Right lung (tissue), 2 donors: ENCODE measurements at regions not wholly inside any gene's neighbourhood (a gene's known extent, or its start where the extent isn't known, plus 50 kb on each side); places are given as distances from the start of the nearest gene placed in this dataset.

Source experiments
- DNase-seq, 2 donors: peaks; one replicate each; pipeline ENCODE4 v3.0.0-alpha.2; 2013

GRCh38 chr5:6236170-6236793 is 142.1 kb downstream of the MED10 start:
- DNase-seq, result no peak

GRCh38 chr5:6235726-6236125 is 142.6 kb downstream of the MED10 start:
- no peak for DNase-seq

- no peak for DNase-seq
Measured at GRCh38 chr5:6228257-6229250, 149.8 kb downstream of the MED10 start.

GRCh38 chr5:6225121-6225607 is 153.2 kb downstream of the MED10 start:
- no peak for DNase-seq

- DNase-seq, result no peak
Measured at GRCh38 chr5:6224406-6224805, 153.9 kb downstream of the MED10 start.

GRCh38 chr5:6222899-6223298 is 155.4 kb downstream of the MED10 start:
- DNase-seq, result no peak

DNA sequence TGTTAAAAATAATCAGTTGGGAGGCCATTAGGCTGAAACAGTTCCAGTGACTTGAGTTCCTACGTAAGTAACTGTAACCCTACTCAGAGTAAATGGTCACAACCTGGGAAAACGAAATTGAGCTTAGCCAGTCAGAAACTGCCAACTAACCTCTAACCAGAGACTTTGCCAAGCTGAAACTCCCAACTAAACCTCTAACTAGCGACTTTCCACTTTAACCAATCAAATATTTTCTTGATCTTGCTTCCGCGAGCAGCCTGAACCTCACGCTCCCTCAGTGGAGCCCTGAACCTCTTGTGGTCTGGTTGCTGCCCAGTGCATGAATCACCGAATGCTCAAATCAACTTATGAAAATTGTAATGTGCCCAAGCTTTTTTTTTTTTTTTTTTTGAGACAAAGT is 156.2 kb downstream of the MED10 start:
- no peak for DNase-seq

DNA sequence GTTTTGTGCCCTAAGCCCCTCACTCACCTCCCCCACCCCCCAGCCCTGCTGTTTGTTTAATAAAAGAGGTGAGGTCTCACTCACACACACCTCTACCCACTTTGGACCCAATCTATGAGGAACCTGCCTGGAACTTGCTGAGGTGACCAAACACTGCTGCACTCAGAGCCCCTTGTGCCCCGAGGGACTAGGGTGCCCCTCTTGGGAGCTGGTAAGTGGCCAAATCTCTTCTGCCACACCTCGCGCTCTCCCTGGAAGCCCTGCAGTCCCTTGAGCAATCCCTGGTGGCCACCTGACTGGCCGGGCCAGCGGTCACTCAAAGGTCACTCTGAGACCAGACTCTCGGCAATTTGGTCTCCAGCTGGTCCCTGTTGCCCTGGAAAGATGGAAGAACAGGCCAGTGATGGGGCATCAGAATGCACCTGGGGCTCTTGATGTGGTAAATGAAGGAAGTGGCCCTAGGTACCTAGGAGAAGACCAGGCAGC is 157.2 kb downstream of the MED10 start:
- DNase-seq, result no peak

DNA sequence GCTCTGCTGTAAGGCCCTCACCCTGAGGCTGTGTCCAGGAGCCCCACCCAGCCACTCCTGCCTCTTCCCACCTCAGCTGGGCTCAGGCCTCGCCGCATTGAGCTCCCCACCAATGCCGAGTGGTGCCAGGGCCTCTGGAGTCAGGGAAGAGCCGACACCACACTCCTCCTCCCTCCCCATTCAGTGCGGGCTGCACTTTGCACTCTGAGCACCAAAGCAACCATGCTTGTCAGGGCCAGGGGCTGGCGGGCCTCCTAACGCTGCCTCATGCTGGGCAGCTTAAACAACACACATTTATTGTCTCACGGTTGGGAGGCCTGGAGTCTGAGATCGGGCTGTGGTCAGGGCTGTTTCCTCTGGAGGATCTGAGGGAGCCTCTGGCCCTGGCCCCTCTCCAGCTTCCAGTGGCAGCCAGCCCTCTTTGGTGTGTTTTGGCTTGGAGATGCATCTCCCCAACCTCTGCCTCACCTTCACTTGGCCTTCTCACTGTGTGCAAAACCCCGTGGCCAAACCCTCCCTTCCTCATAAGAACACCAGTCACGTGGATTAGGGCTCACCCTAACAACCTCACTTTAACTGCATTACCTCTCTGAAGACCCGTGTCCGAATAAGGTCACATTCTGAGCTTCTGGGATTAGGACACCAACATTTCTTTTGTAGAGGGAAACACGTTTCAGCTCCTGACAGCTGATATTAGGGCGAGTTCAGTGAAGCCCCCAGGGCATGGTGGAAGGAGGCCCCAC is 157.8 kb downstream of the MED10 start:
- no peak for DNase-seq

- DNase-seq, result no peak
Measured at GRCh38 chr5:6218517-6218916, 159.8 kb downstream of the MED10 start.

GRCh38 chr5:6218116-6218515 is 160.2 kb downstream of the MED10 start:
- DNase-seq, result no peak

GRCh38 chr5:6216471-6217075 is 161.8 kb downstream of the MED10 start:
- DNase-seq, result no peak

- no peak for DNase-seq
Measured at GRCh38 chr5:6215891-6216290, 162.5 kb downstream of the MED10 start.

GRCh38 chr5:6212244-6212643 is 166.1 kb downstream of the MED10 start:
- no peak for DNase-seq

DNA sequence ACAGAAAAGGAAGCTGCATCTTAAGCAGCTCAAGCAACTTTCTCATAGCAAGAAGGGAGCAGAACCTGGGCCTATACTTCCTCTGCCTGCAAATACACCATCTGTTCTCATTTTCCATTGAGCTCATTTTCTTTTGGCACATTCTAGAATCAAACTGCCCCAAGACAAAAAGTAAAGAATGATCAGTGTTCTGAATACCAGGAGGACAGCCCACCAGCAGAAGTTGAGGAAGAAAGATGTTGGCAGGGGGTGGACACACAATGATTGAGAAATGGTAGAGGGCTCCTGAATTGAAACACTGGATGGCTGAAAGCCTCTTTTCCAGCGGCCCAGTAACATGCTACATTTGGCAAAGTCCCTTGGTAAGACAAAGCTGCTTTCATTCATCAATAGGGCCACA is 171.8 kb downstream of the MED10 start:
- DNase-seq, result no peak

GRCh38 chr5:6202968-6203365 is 175.4 kb downstream of the MED10 start:
- no peak for DNase-seq

GRCh38 chr5:6202149-6202967 is 176.0 kb downstream of the MED10 start:
- no peak for DNase-seq

DNA sequence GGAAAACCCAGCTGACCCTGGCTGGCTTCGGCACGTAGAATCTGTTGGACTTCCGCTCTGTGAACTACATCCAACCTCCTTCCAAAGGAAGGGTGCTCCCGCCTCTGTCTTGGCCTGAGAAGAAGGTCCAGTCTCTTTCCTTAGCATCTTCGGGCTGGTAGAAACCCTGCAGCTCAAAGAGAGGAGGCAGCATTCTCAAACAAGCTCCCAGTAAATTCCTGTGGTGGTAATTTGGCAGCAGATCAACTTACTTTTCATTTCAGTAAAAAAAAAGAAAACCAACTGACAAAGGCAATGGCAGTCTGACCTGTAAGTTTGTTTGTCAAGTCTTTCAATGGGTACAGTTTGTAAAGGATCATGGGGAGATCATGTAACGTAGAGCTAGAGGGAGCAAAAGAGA is 176.7 kb downstream of the MED10 start:
- peak in 1 of 2 donors; percentile 2 for DNase-seq

DNA sequence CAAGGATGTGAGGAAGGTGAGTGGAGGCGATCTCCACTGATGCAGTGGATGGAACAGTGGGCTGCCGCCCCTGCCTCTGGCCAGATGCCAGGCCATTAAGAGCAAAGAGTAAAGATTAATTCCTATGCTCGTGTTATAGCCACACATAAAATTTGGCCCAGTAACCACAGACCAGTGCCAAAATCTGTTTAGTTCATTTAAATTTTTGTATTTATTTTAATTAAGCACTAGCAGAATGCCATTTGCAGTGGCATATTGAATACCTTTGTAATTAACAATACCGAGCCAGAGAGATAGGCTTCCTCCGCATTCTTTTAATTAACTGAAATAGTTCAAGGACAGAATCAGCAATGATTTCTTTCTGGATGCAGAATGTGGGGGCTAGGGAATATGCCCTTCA is 179.8 kb downstream of the MED10 start:
- no peak for DNase-seq

DNA sequence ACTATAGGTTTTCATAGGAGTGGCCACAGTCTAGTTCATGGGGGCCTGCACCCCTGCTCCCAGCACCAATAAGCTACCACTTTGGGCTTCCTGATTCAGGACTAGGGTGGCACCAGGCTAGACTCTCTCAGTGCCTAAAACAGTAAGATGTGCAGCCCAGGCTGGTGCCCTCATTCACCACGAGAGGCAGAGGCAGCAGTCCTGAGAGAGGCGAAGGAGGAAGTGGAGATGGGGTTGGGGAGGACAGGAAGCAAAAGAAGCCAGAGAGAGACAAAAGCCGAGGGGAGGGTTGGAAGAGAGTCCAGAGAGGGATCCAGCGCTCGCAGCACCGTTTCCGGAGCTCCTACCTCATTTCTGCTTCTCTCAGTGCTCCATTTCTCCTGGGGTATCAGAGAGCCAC is 180.9 kb downstream of the MED10 start:
- DNase-seq, result no peak
